ENCODE measurements at regions not wholly inside any gene's neighbourhood (a gene's known extent, or its start where the extent isn't known, plus 50 kb on each side); places are given as distances from the start of the nearest gene placed in this dataset.

GRCh38 chr6:166078294-166078693 lies 89.4 kb downstream of the TBXT start:
- TF ChIP-seq, protein P1, sequence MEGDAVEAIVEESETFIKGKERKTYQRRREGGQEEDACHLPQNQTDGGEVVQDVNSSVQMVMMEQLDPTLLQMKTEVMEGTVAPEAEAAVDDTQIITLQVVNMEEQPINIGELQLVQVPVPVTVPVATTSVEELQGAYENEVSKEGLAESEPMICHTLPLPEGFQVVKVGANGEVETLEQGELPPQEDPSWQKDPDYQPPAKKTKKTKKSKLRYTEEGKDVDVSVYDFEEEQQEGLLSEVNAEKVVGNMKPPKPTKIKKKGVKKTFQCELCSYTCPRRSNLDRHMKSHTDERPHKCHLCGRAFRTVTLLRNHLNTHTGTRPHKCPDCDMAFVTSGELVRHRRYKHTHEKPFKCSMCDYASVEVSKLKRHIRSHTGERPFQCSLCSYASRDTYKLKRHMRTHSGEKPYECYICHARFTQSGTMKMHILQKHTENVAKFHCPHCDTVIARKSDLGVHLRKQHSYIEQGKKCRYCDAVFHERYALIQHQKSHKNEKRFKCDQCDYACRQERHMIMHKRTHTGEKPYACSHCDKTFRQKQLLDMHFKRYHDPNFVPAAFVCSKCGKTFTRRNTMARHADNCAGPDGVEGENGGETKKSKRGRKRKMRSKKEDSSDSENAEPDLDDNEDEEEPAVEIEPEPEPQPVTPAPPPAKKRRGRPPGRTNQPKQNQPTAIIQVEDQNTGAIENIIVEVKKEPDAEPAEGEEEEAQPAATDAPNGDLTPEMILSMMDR (IDR thresholded peaks at IDR 0.05) = no peak
- TF ChIP-seq EZH2 (IDR thresholded peaks at IDR 0.05) = no peak
